ENCODE measurements at regions not wholly inside any gene's neighbourhood (a gene's known extent, or its start where the extent isn't known, plus 50 kb on each side); places are given as distances from the start of the nearest gene placed in this dataset.

- no peak for TF ChIP-seq CTCF (IDR thresholded peaks at IDR 0.05 in 8 of 11, conservative IDR thresholded peaks at IDR 0.05 in 3 of 11)
- no peak for TF ChIP-seq POLR2A (IDR thresholded peaks at IDR 0.05)
Measured at GRCh38 chrX:1802912-1803311, 188.1 kb downstream of the ASMT start.

All from spleen (tissue), 7 donors.